ENCODE measurements at regions not wholly inside any gene's neighbourhood (a gene's known extent, or its start where the extent isn't known, plus 50 kb on each side); places are given as distances from the start of the nearest gene placed in this dataset.

GRCh38 chr5:120134944-120135343 lies 329.2 kb upstream of the PRR16 start:
- no peak for TF ChIP-seq CTCF (IDR thresholded peaks at IDR 0.05)
- TF ChIP-seq POLR2A (IDR thresholded peaks at IDR 0.05): no peak
